GM23338 (cell line): ENCODE measurements at regions not wholly inside any gene's neighbourhood (a gene's known extent, or its start where the extent isn't known, plus 50 kb on each side); places are given as distances from the start of the nearest gene placed in this dataset.

ENCODE experiments used
- ATAC-seq: fragments of 200-7000 bp; cut with Tn5 transposase; 3 replicates; pipeline ENCODE4 v1.9.1; 2020
- DNase-seq: peaks from one replicate; pipeline ENCODE4 v3.0.0-alpha.2; 2015; ENCODE audit warnings: low spot score
- H2AFZ ChIP-seq: fragments of 200-600 bp; sonication (generic); 2 replicates; pipeline ENCODE4 v1.8.0; 2016; ENCODE audit warnings: antibody characterized with exemption, mild to moderate bottlenecking, moderate library complexity
- H3F3A ChIP-seq: fragments of 200-600 bp; sonication (generic); replicated peaks from 2 replicates; pipeline ENCODE4 v1.8.0; 2017; ENCODE audit warnings: antibody characterized with exemption, mixed run types, low read depth
- H3K27ac ChIP-seq: fragments of 200-600 bp; sonication (generic); 2 replicates; pipeline ENCODE4 v1.6.1; 2016; ENCODE audit warnings: low read depth
- H3K27me3 ChIP-seq: fragments of 200-600 bp; sonication (generic); 2 replicates; pipeline ENCODE4 v1.8.0; 2016; ENCODE audit warnings: mild to moderate bottlenecking, mixed run types, moderate library complexity; ENCODE audit not compliant: insufficient read depth
- H3K36me3 ChIP-seq: fragments of 200-600 bp; sonication (generic); 2 replicates; pipeline ENCODE4 v1.8.0; 2016; ENCODE audit warnings: mild to moderate bottlenecking; ENCODE audit not compliant: insufficient read depth
- H3K4me1 ChIP-seq: fragments of 200-600 bp; sonication (generic); 2 replicates; pipeline ENCODE4 v1.8.0; 2016; ENCODE audit warnings: mild to moderate bottlenecking, moderate library complexity; ENCODE audit not compliant: insufficient read depth
- H3K4me2 ChIP-seq: fragments of 200-600 bp; sonication (generic); 2 replicates; pipeline ENCODE4 v1.7.1; 2017; ENCODE audit warnings: mixed run types
- H3K4me3 ChIP-seq: fragments of 200-600 bp; sonication (generic); 2 replicates; pipeline ENCODE4 v1.6.1; 2016; ENCODE audit warnings: mixed run types
- H3K79me2 ChIP-seq: fragments of 200-600 bp; sonication (generic); replicated peaks from 2 replicates; pipeline ENCODE4 v1.8.0; 2017; ENCODE audit warnings: mild to moderate bottlenecking; ENCODE audit not compliant: insufficient read depth
- H3K9me2 ChIP-seq: fragments of 200-600 bp; sonication (generic); 2 replicates; pipeline ENCODE4 v1.8.0; 2017; ENCODE audit not compliant: insufficient read depth
- H4K20me1 ChIP-seq: fragments of 200-600 bp; sonication (generic); replicated peaks from 2 replicates; pipeline ENCODE4 v1.8.0; 2017; ENCODE audit warnings: mild to moderate bottlenecking; ENCODE audit not compliant: insufficient read depth
- H3K27ac Mint-ChIP-seq: 2 replicates; pipeline ENCODE4 v1.8.0; 2020; ENCODE audit warnings: inconsistent platforms, mild to moderate bottlenecking, moderate library complexity, mixed read lengths
- H3K27me3 Mint-ChIP-seq: 3 replicates; pipeline ENCODE4 v1.8.0; 2022; ENCODE audit warnings: low read depth, mild to moderate bottlenecking, moderate library complexity, mixed read lengths, inconsistent platforms; ENCODE audit not compliant: insufficient read depth, poor library complexity
- H3K36me3 Mint-ChIP-seq: 3 replicates; pipeline ENCODE4 v1.8.0; 2021; ENCODE audit warnings: low read depth, mild to moderate bottlenecking, inconsistent platforms, moderate library complexity, mixed read lengths
- H3K4me1 Mint-ChIP-seq: 3 replicates; pipeline ENCODE4 v1.8.0; 2020; ENCODE audit warnings: mild to moderate bottlenecking, inconsistent platforms, mixed read lengths
- H3K4me3 Mint-ChIP-seq: 3 replicates; pipeline ENCODE4 v1.8.0; 2021; ENCODE audit warnings: moderate library complexity, mild to moderate bottlenecking, inconsistent platforms, mixed read lengths
- H3K9me3 Mint-ChIP-seq: 3 replicates; pipeline ENCODE4 v1.8.0; 2020; ENCODE audit warnings: moderate library complexity, mild to moderate bottlenecking, inconsistent platforms, mixed read lengths
- EZH2phosphoT487 ChIP-seq: fragments of 200-600 bp; sonication (generic); IDR thresholded peaks from one replicate; pipeline ENCODE4 v1.8.1; 2018; ENCODE audit warnings: antibody characterized with exemption; ENCODE audit not compliant: unreplicated experiment
- JUNB ChIP-seq: IDR thresholded peaks from one replicate; pipeline ENCODE4 v1.6.1; 2016; ENCODE audit warnings: antibody characterized with exemption; ENCODE audit not compliant: unreplicated experiment
- NANOG ChIP-seq: IDR thresholded peaks from 2 replicates; pipeline ENCODE4 v1.6.1; 2016; ENCODE audit warnings: antibody characterized with exemption, borderline replicate concordance
- ZNF462 ChIP-seq: fragments of 250-450 bp; sonication (Bioruptor Pico); IDR thresholded peaks from 2 replicates; pipeline ENCODE4 v1.5.0; 2020; ENCODE audit warnings: mild to moderate bottlenecking, moderate library complexity

GRCh38 chr15:26106556-26106955, 243.4 kb upstream of the ATP10A start (continued):
- TF ChIP-seq ZNF462 (no peak), JUNB (no peak)

DNA sequence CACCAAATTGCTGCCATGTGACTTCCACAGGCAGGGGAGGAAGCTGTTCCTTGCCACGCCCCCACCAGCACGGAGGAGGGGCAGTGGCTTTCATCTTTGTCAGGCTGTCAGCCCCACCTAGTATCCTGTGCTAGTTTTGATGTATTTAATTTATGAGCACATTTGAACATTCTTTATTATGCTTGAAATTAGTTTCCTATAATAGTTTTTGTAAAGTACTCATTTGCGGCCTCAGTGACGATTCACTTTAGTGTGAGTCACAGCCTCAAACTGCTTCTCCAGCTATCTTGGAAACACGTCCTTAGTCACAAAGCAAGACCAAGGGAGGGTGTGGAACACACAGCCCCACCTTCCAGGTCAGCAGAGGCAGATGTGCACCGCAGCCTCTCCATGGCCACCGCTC, 239.9 kb upstream of the ATP10A start:
- ATAC-seq (peak; percentile 32; the same call in 2 of the 3 replicates), DNase-seq (no peak)
- Histone ChIP-seq H3K4me2 (no peak overlapping the region), H3K79me2 (no peaks in the 10 kb centered on the region), H3K27ac (peak overlapping the region; percentile 5; the same call in 1 of the 2 replicates), H3K4me1 (peaks cover 14% of the 10 kb centered on the region), H4K20me1 (no peaks in the 10 kb centered on the region), H3K9me2 (no peaks in the 10 kb centered on the region), H3K4me3 (no peak overlapping the region), H3K36me3 (peaks cover 4% of the 10 kb centered on the region; the same call in 1 of the 2 replicates), H3K27me3 (no peaks in the 10 kb centered on the region), H3F3A (no peaks in the 10 kb centered on the region), H2AFZ (peak overlapping the region; percentile 54; the same call in 1 of the 2 replicates)
- no peak overlapping the region for H3K4me3 Mint-ChIP-seq
- no peak for TF ChIP-seq EZH2phosphoT487
- TF ChIP-seq NANOG = no peak
- no peak for TF ChIP-seq ZNF462
- peak overlapping the region; percentile 49; the same call in 1 of the 2 replicates for H3K27ac Mint-ChIP-seq
- H3K27me3 Mint-ChIP-seq = peaks cover 4% of the 10 kb centered on the region
- H3K4me1 Mint-ChIP-seq = peaks cover 23% of the 10 kb centered on the region
- H3K36me3 Mint-ChIP-seq = peaks cover 25% of the 10 kb centered on the region; the same call in 2 of the 3 replicates
- H3K9me3 Mint-ChIP-seq = peaks cover 22% of the 10 kb centered on the region
